ENCODE measurements at regions not wholly inside any gene's neighbourhood (a gene's known extent, or its start where the extent isn't known, plus 50 kb on each side); places are given as distances from the start of the nearest gene placed in this dataset.

- H3K4me3 ChIP-seq (ENCODE audit: low read depth, low read length): no peak overlapping the region
- H3K27me3 Mint-ChIP-seq (ENCODE audit: insufficient read depth, unreplicated experiment): peaks cover 7% of the 10 kb centered on the region
- H3K27ac Mint-ChIP-seq (ENCODE audit: unreplicated experiment): no peak overlapping the region
- H3K36me3 Mint-ChIP-seq (ENCODE audit: insufficient read depth, unreplicated experiment): no peaks in the 10 kb centered on the region
- no peaks in the 10 kb centered on the region for H3K9me3 ChIP-seq
- POLR2A ChIA-PET: no interaction called here
- no peaks in the 10 kb centered on the region for H3K36me3 ChIP-seq (ENCODE audit: control insufficient read depth, insufficient read depth, low read length)
- CTCF ChIA-PET: no interaction called here
- no peaks in the 10 kb centered on the region; the same call in 1 of the 2 replicates for H3K27me3 ChIP-seq (replicated peaks; ENCODE audit: control insufficient read depth, insufficient read depth, low read length)
- no TSS peak for BruUV-seq (replicated peaks)
- H3K4me1 ChIP-seq: no peaks in the 10 kb centered on the region
- TF ChIP-seq, protein P1, sequence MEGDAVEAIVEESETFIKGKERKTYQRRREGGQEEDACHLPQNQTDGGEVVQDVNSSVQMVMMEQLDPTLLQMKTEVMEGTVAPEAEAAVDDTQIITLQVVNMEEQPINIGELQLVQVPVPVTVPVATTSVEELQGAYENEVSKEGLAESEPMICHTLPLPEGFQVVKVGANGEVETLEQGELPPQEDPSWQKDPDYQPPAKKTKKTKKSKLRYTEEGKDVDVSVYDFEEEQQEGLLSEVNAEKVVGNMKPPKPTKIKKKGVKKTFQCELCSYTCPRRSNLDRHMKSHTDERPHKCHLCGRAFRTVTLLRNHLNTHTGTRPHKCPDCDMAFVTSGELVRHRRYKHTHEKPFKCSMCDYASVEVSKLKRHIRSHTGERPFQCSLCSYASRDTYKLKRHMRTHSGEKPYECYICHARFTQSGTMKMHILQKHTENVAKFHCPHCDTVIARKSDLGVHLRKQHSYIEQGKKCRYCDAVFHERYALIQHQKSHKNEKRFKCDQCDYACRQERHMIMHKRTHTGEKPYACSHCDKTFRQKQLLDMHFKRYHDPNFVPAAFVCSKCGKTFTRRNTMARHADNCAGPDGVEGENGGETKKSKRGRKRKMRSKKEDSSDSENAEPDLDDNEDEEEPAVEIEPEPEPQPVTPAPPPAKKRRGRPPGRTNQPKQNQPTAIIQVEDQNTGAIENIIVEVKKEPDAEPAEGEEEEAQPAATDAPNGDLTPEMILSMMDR (IDR thresholded peaks at IDR 0.05; ENCODE audit: insufficient read depth in 1 of 2, low read depth in 1 of 2, low read length in 1 of 2, severe bottlenecking in 1 of 2, unreplicated experiment in 1 of 2): no peak
- intact Hi-C loops (cut with micrococcal nuclease; ENCODE audit: unreplicated experiment): no loop called here
- no peak overlapping the region for H3K4me3 Mint-ChIP-seq (ENCODE audit: unreplicated experiment)
- no peak for DNase-seq
- H3K4me1 Mint-ChIP-seq (ENCODE audit: low read depth, unreplicated experiment): no peaks in the 10 kb centered on the region
- H3K9me3 Mint-ChIP-seq (ENCODE audit: unreplicated experiment): no peaks in the 10 kb centered on the region
Observed at GRCh38 chr12:91379051-91379775, 196.6 kb upstream of the DCN start.

GRCh38 chr12:91377436-91377835 lies 194.8 kb upstream of the DCN start:
- Histone ChIP-seq H3K27me3 (replicated peaks; ENCODE audit: control insufficient read depth, insufficient read depth, low read length) (no peaks in the 10 kb centered on the region; the same call in 1 of the 2 replicates), H3K4me3 (ENCODE audit: low read depth, low read length) (no peak overlapping the region), H3K4me1 (no peaks in the 10 kb centered on the region), H3K9me3 (no peaks in the 10 kb centered on the region), H3K36me3 (ENCODE audit: control insufficient read depth, insufficient read depth, low read length) (no peaks in the 10 kb centered on the region)
- H3K27ac Mint-ChIP-seq (ENCODE audit: unreplicated experiment): no peak overlapping the region
- intact Hi-C loops (cut with micrococcal nuclease; ENCODE audit: unreplicated experiment): no loop called here
- no peak overlapping the region for H3K4me3 Mint-ChIP-seq (ENCODE audit: unreplicated experiment)
- H3K27me3 Mint-ChIP-seq (ENCODE audit: insufficient read depth, unreplicated experiment): peaks cover 4% of the 10 kb centered on the region
- H3K4me1 Mint-ChIP-seq (ENCODE audit: low read depth, unreplicated experiment): no peaks in the 10 kb centered on the region
- DNase-seq: no peak
- no peaks in the 10 kb centered on the region for H3K9me3 Mint-ChIP-seq (ENCODE audit: unreplicated experiment)
- H3K36me3 Mint-ChIP-seq (ENCODE audit: insufficient read depth, unreplicated experiment): no peaks in the 10 kb centered on the region
- TF ChIP-seq, protein P1 (IDR thresholded peaks at IDR 0.05; ENCODE audit: insufficient read depth in 1 of 2, low read depth in 1 of 2, low read length in 1 of 2, severe bottlenecking in 1 of 2, unreplicated experiment in 1 of 2): no peak
- ChIA-PET CTCF (no interaction called here), POLR2A (no interaction called here)
- BruUV-seq (replicated peaks): no TSS peak

- intact Hi-C loops (cut with micrococcal nuclease; ENCODE audit: unreplicated experiment): no loop called here
- Histone ChIP-seq H3K27me3 (replicated peaks; ENCODE audit: control insufficient read depth, insufficient read depth, low read length) (no peaks in the 10 kb centered on the region), H3K4me1 (no peaks in the 10 kb centered on the region), H3K36me3 (ENCODE audit: control insufficient read depth, insufficient read depth, low read length) (no peaks in the 10 kb centered on the region), H3K4me3 (ENCODE audit: low read depth, low read length) (no peak overlapping the region), H3K9me3 (no peaks in the 10 kb centered on the region)
- CTCF ChIA-PET: no interaction called here
- TF ChIP-seq, protein P1 (IDR thresholded peaks at IDR 0.05; ENCODE audit: insufficient read depth in 1 of 2, low read depth in 1 of 2, low read length in 1 of 2, severe bottlenecking in 1 of 2, unreplicated experiment in 1 of 2): no peak
- H3K27me3 Mint-ChIP-seq (ENCODE audit: insufficient read depth, unreplicated experiment): peaks cover 4% of the 10 kb centered on the region
- no peaks in the 10 kb centered on the region for H3K9me3 Mint-ChIP-seq (ENCODE audit: unreplicated experiment)
- no TSS peak for BruUV-seq (replicated peaks)
- no peaks in the 10 kb centered on the region for H3K4me1 Mint-ChIP-seq (ENCODE audit: low read depth, unreplicated experiment)
- DNase-seq: no peak
- no peak overlapping the region for H3K4me3 Mint-ChIP-seq (ENCODE audit: unreplicated experiment)
- POLR2A ChIA-PET: no interaction called here
- H3K27ac Mint-ChIP-seq (ENCODE audit: unreplicated experiment): no peak overlapping the region
- H3K36me3 Mint-ChIP-seq (ENCODE audit: insufficient read depth, unreplicated experiment): no peaks in the 10 kb centered on the region
Observed at GRCh38 chr12:91373086-91373485, 190.5 kb upstream of the DCN start.
